ENCODE measurements at regions not wholly inside any gene's neighbourhood (a gene's known extent, or its start where the extent isn't known, plus 50 kb on each side); places are given as distances from the start of the nearest gene placed in this dataset.

- TF ChIP-seq ZNF302 (CRISPR knock-in tag; IDR thresholded peaks at IDR 0.05) (no peak), KDM5A (IDR thresholded peaks at IDR 0.05) (no peak)
Observed at GRCh38 chr4:136927172-136927571, 605.1 kb downstream of the PCDH18 start (continued).

- TF ChIP-seq ZFP36 (IDR thresholded peaks at IDR 0.05; ENCODE audit: borderline replicate concordance, partially characterized antibody) = no peak
- no peak for TF ChIP-seq ZNF302 (CRISPR knock-in tag; IDR thresholded peaks at IDR 0.05)
- no peak for TF ChIP-seq RCOR1 (IDR thresholded peaks at IDR 0.05; ENCODE audit: low read depth, low read length)
- TF ChIP-seq JUN (IDR thresholded peaks at IDR 0.05) = no peak
- no peak for TF ChIP-seq RNF2 (IDR thresholded peaks at IDR 0.05; ENCODE audit: borderline replicate concordance, low read depth)
- no peak for TF ChIP-seq FOXS1 (CRISPR knock-in tag; IDR thresholded peaks at IDR 0.05)
- TF ChIP-seq JUNB (IDR thresholded peaks at IDR 0.05) = no peak
- TF ChIP-seq HDAC2 (IDR thresholded peaks at IDR 0.05) = no peak
- TF ChIP-seq GATA3 (IDR thresholded peaks at IDR 0.05; ENCODE audit: borderline replicate concordance) = no peak
- TF ChIP-seq HES2 (IDR thresholded peaks at IDR 0.05) = no peak
- TF ChIP-seq CHD2 (IDR thresholded peaks at IDR 0.05; ENCODE audit: low read length, partially characterized antibody) = no peak
- no peaks in the 10 kb centered on the region for H3K9me3 ChIP-seq
- ChIA-PET POLR2A (no interaction called here), CTCF (no interaction called here)
- H3K4me3 ChIP-seq = no peak overlapping the region
- DNase-seq (ENCODE audit: low read depth in 1 of 2, low spot score in 1 of 2) = no peak
- no peak for ATAC-seq
- H3K27ac ChIP-seq = no peak overlapping the region
- 53% methylated on average over 1 of the region's 1 CpG for WGBS (ENCODE audit: missing lambda C conversion rate)
- 0 out of 3 replicates have a peak, but pooled peaks cover 3% of the 10 kb centered on the region for H3K4me1 ChIP-seq
- FAIRE-seq = no peak
- no peak overlapping the region for H3K4me2 ChIP-seq
Observed at GRCh38 chr4:136925203-136925602, 607.1 kb downstream of the PCDH18 start.

GRCh38 chr4:136922066-136922465 lies 610.2 kb downstream of the PCDH18 start:
- Histone ChIP-seq H3K4me1 (no peaks in the 10 kb centered on the region), H3K27ac (no peak overlapping the region), H3K4me2 (no peak overlapping the region), H3K9me3 (no peaks in the 10 kb centered on the region), H3K4me3 (no peak overlapping the region)
- TF ChIP-seq JUNB (IDR thresholded peaks at IDR 0.05) (no peak), TFCP2L1 (CRISPR knock-in tag; IDR thresholded peaks at IDR 0.05) (no peak), RFX5 (IDR thresholded peaks at IDR 0.05) (no peak), CHD2 (IDR thresholded peaks at IDR 0.05; ENCODE audit: low read length, partially characterized antibody) (no peak), FOSL2 (IDR thresholded peaks at IDR 0.05) (no peak), FOSL2 (CRISPR knock-in tag; IDR thresholded peaks at IDR 0.05) (no peak), HOXB5 (CRISPR knock-in tag; IDR thresholded peaks at IDR 0.05) (no peak), MAFK (IDR thresholded peaks at IDR 0.05; ENCODE audit: partially characterized antibody) (no peak), HMGXB4 (CRISPR knock-in tag; IDR thresholded peaks at IDR 0.05; ENCODE audit: borderline replicate concordance) (no peak), SMC3 (IDR thresholded peaks at IDR 0.05) (no peak), ZFP36 (IDR thresholded peaks at IDR 0.05; ENCODE audit: borderline replicate concordance, partially characterized antibody) (no peak), EHMT2 (IDR thresholded peaks at IDR 0.05; ENCODE audit: low read depth) (no peak), USF2 (IDR thresholded peaks at IDR 0.05) (no peak)
- CTCF ChIA-PET = no interaction called here
- ATAC-seq (no peak), FAIRE-seq (no peak), DNase-seq (ENCODE audit: low read depth in 1 of 2, low spot score in 1 of 2) (no peak)
- POLR2A ChIA-PET = no interaction called here

All from A549 (cell line).